ENCODE measurements at regions not wholly inside any gene's neighbourhood (a gene's known extent, or its start where the extent isn't known, plus 50 kb on each side); places are given as distances from the start of the nearest gene placed in this dataset.

DNA sequence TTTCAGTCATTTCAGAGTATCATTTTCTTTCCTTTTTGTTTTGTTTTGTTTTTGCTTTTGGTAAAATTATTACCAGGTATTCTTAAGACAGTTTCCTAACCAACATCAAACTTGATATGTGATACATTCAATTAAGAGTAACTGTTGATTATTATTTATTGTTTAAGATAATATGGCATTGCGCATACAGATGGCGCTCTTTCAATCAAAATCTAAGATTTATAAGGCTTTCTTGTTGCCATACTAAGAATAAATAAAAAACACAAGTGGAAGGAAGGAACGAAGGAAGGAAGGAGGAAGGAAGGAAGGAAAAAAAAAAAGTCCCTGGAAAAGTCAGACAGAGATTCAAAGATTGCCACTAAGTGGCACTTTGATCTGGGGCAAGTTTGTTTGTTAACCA is 1308.7 kb upstream of the FAM98A start:
- no peak for TF ChIP-seq POLR2A (IDR thresholded peaks at IDR 0.05)
- TF ChIP-seq, protein P1, sequence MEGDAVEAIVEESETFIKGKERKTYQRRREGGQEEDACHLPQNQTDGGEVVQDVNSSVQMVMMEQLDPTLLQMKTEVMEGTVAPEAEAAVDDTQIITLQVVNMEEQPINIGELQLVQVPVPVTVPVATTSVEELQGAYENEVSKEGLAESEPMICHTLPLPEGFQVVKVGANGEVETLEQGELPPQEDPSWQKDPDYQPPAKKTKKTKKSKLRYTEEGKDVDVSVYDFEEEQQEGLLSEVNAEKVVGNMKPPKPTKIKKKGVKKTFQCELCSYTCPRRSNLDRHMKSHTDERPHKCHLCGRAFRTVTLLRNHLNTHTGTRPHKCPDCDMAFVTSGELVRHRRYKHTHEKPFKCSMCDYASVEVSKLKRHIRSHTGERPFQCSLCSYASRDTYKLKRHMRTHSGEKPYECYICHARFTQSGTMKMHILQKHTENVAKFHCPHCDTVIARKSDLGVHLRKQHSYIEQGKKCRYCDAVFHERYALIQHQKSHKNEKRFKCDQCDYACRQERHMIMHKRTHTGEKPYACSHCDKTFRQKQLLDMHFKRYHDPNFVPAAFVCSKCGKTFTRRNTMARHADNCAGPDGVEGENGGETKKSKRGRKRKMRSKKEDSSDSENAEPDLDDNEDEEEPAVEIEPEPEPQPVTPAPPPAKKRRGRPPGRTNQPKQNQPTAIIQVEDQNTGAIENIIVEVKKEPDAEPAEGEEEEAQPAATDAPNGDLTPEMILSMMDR (IDR thresholded peaks at IDR 0.05), result no peak

Data from right lobe of liver (tissue), 4 donors.